GM06990 (cell line): ENCODE measurements at regions not wholly inside any gene's neighbourhood (a gene's known extent, or its start where the extent isn't known, plus 50 kb on each side); places are given as distances from the start of the nearest gene placed in this dataset.

Source experiments
- DNase-seq: peaks from one replicate; pipeline ENCODE4 v3.0.0-alpha.2; 2011; ENCODE audit not compliant: insufficient read length; ENCODE audit errors: extremely low read depth
- H3K27me3 ChIP-seq: replicated peaks from 2 replicates; pipeline ENCODE4 v1.6.0; 2011; ENCODE audit warnings: low read length; ENCODE audit not compliant: control insufficient read depth, insufficient read depth
- H3K36me3 ChIP-seq: 2 replicates; pipeline ENCODE4 v1.5.1; 2011; ENCODE audit warnings: low read length; ENCODE audit not compliant: control insufficient read depth, insufficient read depth
- H3K4me3 ChIP-seq: replicated peaks from 2 replicates; pipeline ENCODE4 v1.5.1; 2011; ENCODE audit warnings: low read depth, mild to moderate bottlenecking, control low read depth, low read length
- TF ChIP-seq, protein P1 (sequence below): IDR thresholded peaks from 2 replicates; pipeline ENCODE4 v1.5.1; 2011; ENCODE audit warnings: low read length, control low read depth, mild to moderate bottlenecking, inconsistent platforms; ENCODE audit not compliant: insufficient read depth, poor library complexity, severe bottlenecking

DNA sequence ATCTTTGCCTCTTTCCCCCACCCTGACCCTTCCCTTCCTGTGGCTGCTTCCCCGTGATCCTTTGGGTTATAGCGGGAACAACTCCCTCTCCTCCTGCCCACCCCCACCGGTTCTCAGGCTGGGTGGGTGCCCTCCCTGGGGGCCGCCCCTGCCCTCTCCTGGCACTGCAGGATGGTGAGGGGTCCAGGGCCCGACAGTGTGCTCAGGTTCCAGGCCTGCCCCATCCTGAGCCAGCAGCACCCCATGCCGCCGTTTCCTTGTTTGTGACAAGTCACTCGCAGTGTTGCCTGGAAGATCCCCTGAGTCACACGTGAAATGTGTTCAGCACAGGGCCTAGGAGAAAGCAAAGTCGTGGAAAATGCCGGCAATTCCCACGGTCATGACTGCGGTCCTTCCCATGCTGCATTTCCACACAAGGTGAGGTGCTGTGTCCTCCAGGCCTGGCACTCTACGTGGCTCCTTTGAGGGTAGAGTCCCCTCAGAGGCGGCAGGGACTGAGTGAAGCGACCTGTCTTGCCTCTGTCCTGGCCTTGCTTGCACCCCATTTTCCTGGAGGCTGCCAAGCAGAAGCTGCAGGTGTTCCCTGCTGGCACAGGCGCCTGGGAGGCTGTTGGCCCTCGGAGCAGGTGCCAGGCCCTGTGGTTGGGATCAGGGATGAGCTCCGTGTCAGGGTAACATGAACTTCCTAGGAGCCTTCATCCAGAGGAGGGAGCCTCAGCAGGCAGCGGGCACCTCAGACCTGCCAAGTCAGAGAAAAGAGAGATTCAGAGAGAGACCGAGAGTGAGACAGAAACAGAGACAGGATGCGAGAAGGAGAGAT, 80.5 kb upstream of the LINC01488 start:
- Histone ChIP-seq H3K27me3 (no peaks in the 10 kb centered on the region), H3K4me3 (no peak overlapping the region), H3K36me3 (no peaks in the 10 kb centered on the region)
- TF ChIP-seq, protein P1, sequence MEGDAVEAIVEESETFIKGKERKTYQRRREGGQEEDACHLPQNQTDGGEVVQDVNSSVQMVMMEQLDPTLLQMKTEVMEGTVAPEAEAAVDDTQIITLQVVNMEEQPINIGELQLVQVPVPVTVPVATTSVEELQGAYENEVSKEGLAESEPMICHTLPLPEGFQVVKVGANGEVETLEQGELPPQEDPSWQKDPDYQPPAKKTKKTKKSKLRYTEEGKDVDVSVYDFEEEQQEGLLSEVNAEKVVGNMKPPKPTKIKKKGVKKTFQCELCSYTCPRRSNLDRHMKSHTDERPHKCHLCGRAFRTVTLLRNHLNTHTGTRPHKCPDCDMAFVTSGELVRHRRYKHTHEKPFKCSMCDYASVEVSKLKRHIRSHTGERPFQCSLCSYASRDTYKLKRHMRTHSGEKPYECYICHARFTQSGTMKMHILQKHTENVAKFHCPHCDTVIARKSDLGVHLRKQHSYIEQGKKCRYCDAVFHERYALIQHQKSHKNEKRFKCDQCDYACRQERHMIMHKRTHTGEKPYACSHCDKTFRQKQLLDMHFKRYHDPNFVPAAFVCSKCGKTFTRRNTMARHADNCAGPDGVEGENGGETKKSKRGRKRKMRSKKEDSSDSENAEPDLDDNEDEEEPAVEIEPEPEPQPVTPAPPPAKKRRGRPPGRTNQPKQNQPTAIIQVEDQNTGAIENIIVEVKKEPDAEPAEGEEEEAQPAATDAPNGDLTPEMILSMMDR, result no peak
- no peak for DNase-seq

DNA sequence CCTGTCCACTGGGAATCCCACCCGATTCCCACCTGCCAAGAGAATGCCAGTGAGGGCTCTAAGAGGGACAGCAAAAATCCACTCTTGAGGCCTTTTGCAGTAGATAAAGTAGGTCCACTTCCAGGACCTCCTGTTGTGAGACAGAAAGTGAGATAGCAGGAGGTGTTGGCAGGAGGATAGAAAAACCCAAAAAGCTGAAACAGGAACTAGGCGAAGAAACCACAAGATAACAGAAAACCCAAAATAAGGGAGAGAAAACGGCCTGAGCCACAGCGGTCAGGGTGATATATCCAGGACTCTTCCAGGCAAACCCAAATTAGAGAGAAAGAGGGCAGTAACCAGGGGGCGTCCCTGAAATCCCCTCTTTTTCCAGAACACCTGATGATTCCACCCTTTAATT, 79.7 kb upstream of the LINC01488 start:
- TF ChIP-seq, protein P1, result no peak
- DNase-seq, result no peak
- H3K36me3 ChIP-seq, result no peaks in the 10 kb centered on the region

DNA sequence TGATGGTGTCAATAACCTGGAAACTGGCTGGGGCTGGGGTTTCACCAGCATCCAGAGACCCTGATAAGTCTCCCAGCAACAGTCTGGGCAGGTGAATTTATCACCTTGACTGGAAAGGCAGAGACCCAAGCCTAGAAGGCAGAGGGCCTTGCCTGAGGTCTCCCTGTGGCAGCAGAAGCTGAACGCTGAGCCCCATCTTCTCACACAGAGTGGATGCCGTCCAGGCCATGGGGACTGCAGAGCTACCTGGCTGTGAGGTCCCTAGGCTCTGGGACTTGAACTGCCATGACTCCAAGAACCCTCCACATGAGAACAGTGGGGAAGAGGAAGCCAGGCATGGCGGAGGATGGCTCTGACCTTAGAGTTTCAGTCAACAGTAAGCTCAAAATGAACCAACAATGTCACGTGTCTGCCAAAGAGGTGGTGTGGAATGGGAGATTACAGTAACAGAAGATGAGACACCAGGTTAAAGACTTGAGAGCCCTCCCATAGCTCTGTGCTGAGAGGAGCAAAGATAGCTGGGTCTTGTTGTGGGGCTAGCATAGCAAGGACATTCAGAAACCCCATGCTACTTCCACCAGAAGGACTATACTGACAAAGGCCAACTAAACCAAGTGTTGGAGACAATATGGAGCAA, 79.1 kb upstream of the LINC01488 start:
- TF ChIP-seq, protein P1, result no peak
- DNase-seq, result no peak
- Histone ChIP-seq H3K36me3 (no peaks in the 10 kb centered on the region), H3K27me3 (no peaks in the 10 kb centered on the region), H3K4me3 (no peak overlapping the region)

More for the DNA sequence above, 79.7 kb upstream of the LINC01488 start:
- Histone ChIP-seq H3K4me3 (no peak overlapping the region), H3K27me3 (no peaks in the 10 kb centered on the region)

DNA sequence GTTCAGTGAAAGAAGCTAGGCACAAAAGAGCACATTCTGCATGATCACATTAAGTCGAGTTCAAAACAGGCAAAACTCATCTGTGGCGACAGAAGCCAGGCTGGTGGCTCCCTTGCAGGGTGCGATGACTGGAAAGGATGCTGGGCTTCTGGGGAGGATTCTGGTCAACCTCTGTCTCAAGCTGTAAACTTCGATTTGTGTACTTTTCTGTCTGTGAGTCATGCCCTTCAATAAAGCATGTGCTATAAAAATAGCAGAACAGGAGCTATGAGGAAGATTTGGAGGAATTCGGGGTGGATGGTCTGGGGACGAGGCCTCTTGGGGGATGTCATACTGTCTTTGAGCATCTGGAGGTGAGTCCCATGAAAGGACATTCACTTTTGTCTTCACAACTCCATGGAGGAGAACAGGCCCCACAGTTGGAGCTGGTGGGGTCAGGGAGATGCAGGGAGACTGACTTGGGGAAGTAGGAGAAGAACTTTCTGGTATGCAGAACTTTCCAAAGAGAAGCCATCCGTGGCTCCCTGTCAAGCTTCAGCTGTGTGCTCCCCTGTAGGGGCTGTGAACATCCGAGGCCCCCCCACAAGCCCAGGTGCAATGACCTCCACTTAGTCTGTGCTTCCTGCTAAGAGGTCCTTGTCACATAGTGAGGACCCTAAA, 77.8 kb upstream of the LINC01488 start:
- H3K36me3 ChIP-seq, result no peaks in the 10 kb centered on the region
- H3K4me3 ChIP-seq, result no peak overlapping the region
- TF ChIP-seq, protein P1, result no peak
- no peak for DNase-seq
- H3K27me3 ChIP-seq, result no peaks in the 10 kb centered on the region

DNA sequence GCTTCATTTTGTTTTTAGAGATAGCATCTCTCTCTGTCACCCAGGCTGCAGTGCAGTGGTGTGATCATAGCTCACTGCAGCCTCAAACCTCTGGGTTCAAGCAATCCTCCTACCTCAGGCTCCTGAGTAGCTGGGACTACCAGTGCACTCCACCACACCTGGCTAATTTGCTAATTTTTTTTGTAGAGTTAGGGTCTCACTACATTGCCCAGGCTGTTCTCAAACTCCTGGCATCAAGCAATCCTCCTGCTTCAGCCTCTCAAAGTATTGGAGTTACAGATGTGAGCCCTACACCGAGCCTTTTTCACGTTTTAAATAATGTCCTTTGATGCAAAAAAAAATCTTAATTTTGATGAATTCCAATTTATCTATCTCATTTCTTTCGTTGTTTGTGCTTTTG, 75.4 kb upstream of the LINC01488 start:
- TF ChIP-seq, protein P1, result no peak
- H3K27me3 ChIP-seq, result no peaks in the 10 kb centered on the region
- DNase-seq, result no peak
- H3K36me3 ChIP-seq, result no peaks in the 10 kb centered on the region
- no peak overlapping the region for H3K4me3 ChIP-seq
